ENCODE measurements at regions not wholly inside any gene's neighbourhood (a gene's known extent, or its start where the extent isn't known, plus 50 kb on each side); places are given as distances from the start of the nearest gene placed in this dataset.
A peak's percentile ranks its signal among the peaks of the same experiment; 100 is the strongest.

GRCh38 chr6:44630125-44631028 lies 242.9 kb downstream of the CDC5L start:
- DNase-seq (ENCODE audit: low read depth in 4 of 4, low spot score in 1 of 4), result peak in 2 of 4 experiments; percentile 10 to 14

GRCh38 chr6:44631968-44632367 lies 244.5 kb downstream of the CDC5L start:
- no peak for DNase-seq (ENCODE audit: low read depth in 4 of 4, low spot score in 1 of 4)

GRCh38 chr6:44634321-44634720 lies 246.8 kb downstream of the CDC5L start:
- no peak for DNase-seq (ENCODE audit: low read depth in 4 of 4, low spot score in 1 of 4)

- no peak for DNase-seq (ENCODE audit: low read depth in 4 of 4, low spot score in 1 of 4)
Measured at GRCh38 chr6:44635486-44635885, 248.0 kb downstream of the CDC5L start.

- DNase-seq (ENCODE audit: low read depth in 4 of 4, low spot score in 1 of 4), result no peak
Measured at GRCh38 chr6:44636561-44637248, 249.2 kb downstream of the CDC5L start.

- no peak for DNase-seq (ENCODE audit: low read depth in 4 of 4, low spot score in 1 of 4)
Measured at GRCh38 chr6:44641344-44642031, 254.0 kb downstream of the CDC5L start.

GRCh38 chr6:44642349-44642748 lies 254.8 kb downstream of the CDC5L start:
- no peak for DNase-seq (ENCODE audit: low read depth in 4 of 4, low spot score in 1 of 4)

- DNase-seq (ENCODE audit: low read depth in 4 of 4, low spot score in 1 of 4), result peak in 3 of 4 experiments; percentile 17 to 43 (median 30)
Measured at GRCh38 chr6:44642870-44643522, 255.5 kb downstream of the CDC5L start.

GRCh38 chr6:44645276-44645675 lies 257.8 kb downstream of the CDC5L start:
- DNase-seq (ENCODE audit: low read depth in 4 of 4, low spot score in 1 of 4), result no peak

GRCh38 chr6:44646355-44646754 lies 258.8 kb downstream of the CDC5L start:
- no peak for DNase-seq (ENCODE audit: low read depth in 4 of 4, low spot score in 1 of 4)

- no peak for DNase-seq (ENCODE audit: low read depth in 4 of 4, low spot score in 1 of 4)
Measured at GRCh38 chr6:44649365-44650025, 262.0 kb downstream of the CDC5L start.

GRCh38 chr6:44650495-44650894 lies 263.0 kb downstream of the CDC5L start:
- no peak for DNase-seq (ENCODE audit: low read depth in 4 of 4, low spot score in 1 of 4)

GRCh38 chr6:44650947-44651346 lies 263.4 kb downstream of the CDC5L start:
- no peak for DNase-seq (ENCODE audit: low read depth in 4 of 4, low spot score in 1 of 4)

- no peak for DNase-seq (ENCODE audit: low read depth in 4 of 4, low spot score in 1 of 4)
Measured at GRCh38 chr6:44651604-44652003, 264.1 kb downstream of the CDC5L start.

- DNase-seq (ENCODE audit: low read depth in 4 of 4, low spot score in 1 of 4), result no peak
Measured at GRCh38 chr6:44652547-44652946, 265.0 kb downstream of the CDC5L start.

- no peak for DNase-seq (ENCODE audit: low read depth in 4 of 4, low spot score in 1 of 4)
Measured at GRCh38 chr6:44653091-44653490, 265.6 kb downstream of the CDC5L start.

GRCh38 chr6:44653761-44654218 lies 266.3 kb downstream of the CDC5L start:
- DNase-seq (ENCODE audit: low read depth in 4 of 4, low spot score in 1 of 4), result no peak

GRCh38 chr6:44655412-44656342 lies 268.2 kb downstream of the CDC5L start:
- peak; percentile 57 to 74 (median 61) for DNase-seq (ENCODE audit: low read depth in 4 of 4, low spot score in 1 of 4)

GRCh38 chr6:44656691-44657090 lies 269.2 kb downstream of the CDC5L start:
- DNase-seq (ENCODE audit: low read depth in 4 of 4, low spot score in 1 of 4), result no peak

All from stimulated activated CD4-positive, alpha-beta T cell treated with anti-CD3 and anti-CD28 coated beads, Interleukin-1b, Interleukin-23, amount 100 ng/mL, for 24 hours (primary cell).